GM19035 (cell line): ENCODE measurements at regions not wholly inside any gene's neighbourhood (a gene's known extent, or its start where the extent isn't known, plus 50 kb on each side); places are given as distances from the start of the nearest gene placed in this dataset.
"Not testable (repeated sequence)": the region's sequence is repeated elsewhere in the genome, so short reads cannot be mapped to it uniquely, and the experiment has no call there.

Source experiments
- ATAC-seq: cut with Tn5 transposase; IDR thresholded peaks from one replicate; pipeline ENCODE4 v1.9.1; 2021; ENCODE audit not compliant: unreplicated experiment

- no peak for ATAC-seq
Measured at GRCh38 chr6:139887275-139887674, 512.8 kb upstream of the CITED2 start.

- no peak for ATAC-seq
Measured at GRCh38 chr6:139886396-139886795, 511.9 kb upstream of the CITED2 start.

DNA sequence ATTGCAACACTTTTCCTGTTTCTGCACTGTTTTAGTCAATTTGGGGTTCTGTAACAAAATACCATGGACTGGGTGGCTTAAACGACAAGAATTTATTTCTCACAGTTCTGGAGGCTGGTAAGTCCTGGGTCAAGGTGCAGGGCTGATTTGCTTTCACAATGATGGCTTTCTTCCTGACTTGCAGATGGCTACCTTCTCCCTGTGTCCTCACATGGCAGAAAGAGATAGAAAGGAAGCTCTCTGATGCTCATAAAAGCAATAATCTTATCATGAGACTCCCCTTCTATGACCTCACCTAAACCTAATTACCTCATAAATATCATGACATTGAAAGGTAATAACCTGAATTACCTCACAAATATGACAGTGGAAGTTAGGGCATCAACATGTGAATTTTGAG, 511.5 kb upstream of the CITED2 start:
- no peak for ATAC-seq

DNA sequence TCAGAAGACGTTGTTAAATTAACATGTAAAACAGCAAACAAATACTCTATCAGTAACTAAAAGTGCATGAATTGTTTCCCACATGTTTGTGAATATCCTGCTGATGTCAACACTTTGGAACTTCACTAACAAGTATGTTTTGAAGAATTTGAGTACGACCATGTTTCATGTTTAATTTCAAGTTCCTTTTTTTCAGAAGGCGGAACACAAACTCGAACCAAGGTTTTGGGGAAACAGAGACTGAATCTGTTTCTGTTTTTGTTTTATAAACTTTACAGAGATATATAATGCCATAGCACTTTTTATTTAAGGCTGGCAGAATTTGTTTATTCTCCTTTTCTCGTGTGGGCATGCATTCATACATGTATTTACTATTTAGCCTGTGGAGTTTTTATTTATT, 509.3 kb upstream of the CITED2 start:
- no peak for ATAC-seq

DNA sequence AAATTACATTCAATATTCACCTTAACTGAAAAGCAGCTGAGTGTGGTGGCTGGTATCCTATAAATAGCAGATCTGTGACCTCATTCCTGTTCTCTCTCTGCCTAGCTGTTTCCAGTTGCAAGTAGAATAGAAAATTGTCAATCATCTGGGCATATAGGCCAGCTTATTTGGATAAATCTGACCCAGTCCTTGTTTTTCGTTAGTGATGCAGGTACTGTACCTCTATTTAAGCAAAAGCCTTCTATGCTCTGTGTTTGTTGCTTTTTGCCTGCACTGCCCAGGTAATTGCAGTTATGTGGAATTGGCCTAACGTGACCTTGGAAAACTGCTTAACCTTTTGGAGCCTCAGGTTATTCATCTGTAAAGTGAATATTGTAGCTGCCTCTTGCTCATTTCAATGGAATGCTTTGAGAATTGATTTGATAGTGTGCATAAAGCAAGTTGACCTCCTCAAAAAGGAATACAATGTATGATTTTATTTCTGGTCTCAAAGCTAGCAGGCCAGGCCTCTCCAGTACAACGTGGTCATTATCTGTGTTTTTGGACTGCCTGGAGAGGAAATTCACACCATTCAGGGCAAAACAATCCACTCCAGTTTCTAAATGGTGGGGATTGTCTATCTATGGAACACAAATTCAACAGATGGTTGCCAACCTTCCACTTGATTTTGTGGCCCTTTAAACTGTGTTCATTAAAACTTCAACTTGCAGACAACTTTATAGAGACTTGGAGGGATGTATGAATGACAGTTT, 508.7 kb upstream of the CITED2 start:
- no peak for ATAC-seq

- ATAC-seq = no peak
Measured at GRCh38 chr6:139882234-139882633, 507.8 kb upstream of the CITED2 start.

DNA sequence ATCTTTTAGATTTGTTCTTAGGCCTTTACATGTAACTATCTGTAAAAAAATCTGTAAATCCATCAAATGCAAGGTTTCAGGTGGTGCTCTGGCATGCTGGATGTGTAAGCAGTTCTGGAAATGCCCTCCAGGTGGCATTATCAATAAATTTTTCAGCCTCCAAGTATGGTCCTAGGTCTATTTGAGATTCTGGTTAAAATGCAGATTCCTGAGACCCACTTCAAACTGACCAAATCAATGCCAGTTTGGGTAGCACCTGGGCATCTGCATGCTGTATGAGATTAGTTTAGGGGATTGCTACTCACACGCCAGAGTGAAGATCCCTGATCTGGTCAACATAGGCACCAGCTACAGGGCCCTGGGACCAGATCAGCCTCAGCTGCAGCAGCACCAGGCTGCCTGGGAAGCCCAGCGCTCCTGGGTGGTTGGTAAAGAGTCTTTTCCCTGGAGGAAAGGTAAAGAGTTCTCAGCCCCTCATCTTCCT, 507.3 kb upstream of the CITED2 start:
- ATAC-seq = peak; percentile 80

GRCh38 chr6:139881236-139881635, 506.8 kb upstream of the CITED2 start:
- no peak for ATAC-seq

DNA sequence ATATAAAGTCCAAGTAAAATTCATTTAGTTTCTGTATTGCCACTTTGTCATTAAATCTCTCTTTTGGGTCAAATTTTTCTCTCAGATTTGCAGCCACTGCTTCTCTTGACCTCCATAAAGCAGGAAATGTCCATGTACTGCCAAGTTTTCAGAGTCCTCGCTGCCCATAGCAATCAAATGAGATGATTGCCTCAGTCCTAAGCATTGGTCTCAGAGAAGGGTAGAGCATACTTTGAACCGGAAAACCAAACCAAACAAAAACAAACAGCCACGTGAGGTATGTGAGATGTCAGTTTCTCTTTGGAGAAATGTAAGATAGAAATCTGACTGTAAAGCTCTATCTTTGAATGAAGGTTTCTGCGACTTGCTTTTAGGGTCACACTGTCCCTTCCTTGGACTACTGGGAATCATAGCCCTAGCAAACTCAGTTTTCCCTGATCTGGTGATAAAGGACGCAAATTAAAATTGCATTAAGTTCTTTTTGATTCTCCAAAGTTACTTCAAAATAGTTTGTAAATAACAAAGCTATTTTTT, 505.4 kb upstream of the CITED2 start:
- no peak for ATAC-seq

- ATAC-seq = not testable (repeated sequence)
Measured at GRCh38 chr6:139879241-139879640, 504.8 kb upstream of the CITED2 start.

DNA sequence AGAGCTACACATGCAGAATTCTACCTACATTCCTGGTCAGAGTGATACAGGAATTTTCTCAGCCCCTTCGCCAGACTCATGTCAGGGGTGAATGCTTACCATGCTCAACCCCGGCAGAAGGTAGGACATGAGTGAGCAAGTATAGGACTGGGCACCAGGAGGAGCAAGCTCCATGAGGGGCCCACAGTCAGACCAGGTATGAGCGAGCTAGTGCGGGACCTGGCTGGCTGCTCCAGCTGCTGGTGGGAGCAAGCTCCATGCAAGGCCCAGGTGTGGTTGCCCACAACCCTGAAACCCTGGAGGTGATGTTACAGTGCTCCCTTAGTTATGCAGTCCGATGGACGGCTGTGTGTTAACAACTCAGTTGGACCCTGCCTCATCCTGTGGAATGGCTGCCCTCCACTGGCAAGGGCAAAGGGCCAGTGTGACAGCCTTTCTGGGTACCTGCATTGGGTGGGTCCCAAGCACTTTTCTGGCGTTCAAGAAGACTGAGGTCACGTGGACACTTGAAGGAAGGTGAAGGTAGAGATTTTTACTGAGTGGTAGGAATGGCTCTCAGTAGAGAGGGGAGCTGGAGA, 503.5 kb upstream of the CITED2 start:
- no peak for ATAC-seq

DNA sequence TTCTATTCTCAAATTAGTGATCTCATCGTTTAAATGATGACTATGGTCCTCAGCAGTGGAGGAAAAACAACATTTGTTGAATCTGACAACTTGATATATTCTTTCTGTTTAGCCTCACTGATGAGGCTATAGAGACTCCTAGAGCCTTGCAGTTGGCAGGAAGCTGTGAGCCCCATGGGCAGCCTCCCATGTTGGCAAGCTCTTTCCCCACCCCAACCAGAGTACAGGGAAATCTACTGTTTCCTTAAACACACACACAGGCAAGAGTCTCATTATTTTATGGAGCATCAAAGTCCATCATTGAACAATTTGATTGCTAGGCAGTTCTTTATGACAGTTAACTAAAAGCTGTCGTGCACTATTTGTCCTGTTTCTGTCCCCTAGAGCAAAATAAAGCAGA, 498.2 kb upstream of the CITED2 start:
- no peak for ATAC-seq

DNA sequence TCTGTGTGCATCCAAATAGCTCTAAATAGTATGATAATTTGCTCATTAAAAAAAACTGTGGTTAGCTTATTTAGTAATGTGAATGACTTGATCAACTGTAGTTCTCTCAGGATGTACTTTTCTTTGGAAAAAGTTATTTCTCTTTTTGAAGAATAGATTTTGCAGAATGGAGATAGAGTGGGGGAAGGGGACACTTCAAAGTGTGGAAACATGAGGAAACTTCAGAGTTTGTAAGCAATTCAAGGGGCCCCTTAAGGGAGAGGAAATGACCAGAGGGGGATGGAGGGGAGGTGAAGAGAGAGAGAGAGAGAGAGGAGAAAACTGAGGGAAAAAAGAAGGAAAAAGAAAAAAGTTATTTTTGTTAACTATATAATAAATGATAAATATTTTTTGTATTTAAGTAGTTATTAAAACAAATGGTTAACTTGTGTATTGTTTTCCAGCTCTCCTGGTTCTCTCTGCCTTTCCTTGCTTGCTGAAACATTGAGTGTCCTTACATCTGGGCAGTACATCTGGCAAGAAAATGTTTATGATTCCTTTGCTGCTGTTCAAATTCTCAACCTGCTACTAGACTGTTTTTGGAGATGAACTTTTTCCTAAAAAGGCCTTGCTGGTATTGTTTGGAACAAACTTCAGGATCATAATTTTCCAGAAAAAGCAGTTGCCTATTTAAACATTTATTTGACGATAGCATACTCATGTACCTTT, 497.5 kb upstream of the CITED2 start:
- no peak for ATAC-seq

DNA sequence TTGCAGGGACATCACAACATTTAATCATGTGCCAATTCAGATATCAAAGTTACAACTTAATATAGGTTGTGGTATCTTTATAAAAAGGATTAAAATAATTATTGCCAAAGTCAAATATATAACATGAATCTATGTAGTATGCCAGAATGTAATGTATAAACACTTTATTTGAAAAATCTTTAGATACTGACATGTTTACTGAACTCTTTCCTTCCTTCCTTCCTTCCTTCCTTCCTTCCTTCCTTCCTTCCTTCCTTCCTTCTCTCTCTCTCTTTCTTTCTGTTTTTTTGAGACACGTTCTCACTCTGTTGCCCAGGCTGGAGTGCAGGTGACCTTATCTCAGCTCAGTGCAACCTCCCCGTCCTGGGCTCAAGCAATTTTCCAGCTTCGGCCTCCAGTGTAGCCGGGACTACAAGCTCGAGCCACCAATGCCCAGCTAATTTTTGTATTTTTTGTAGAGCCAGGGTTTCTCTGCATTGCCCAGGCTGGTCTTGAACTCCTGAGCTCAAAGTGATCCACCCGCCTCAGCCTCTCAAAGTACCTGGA, 496.8 kb upstream of the CITED2 start:
- ATAC-seq = no peak

- no peak for ATAC-seq
Measured at GRCh38 chr6:139868576-139868975, 494.1 kb upstream of the CITED2 start.

- no peak for ATAC-seq
Measured at GRCh38 chr6:139863964-139864363, 489.5 kb upstream of the CITED2 start.

- no peak for ATAC-seq
Measured at GRCh38 chr6:139863346-139863745, 488.9 kb upstream of the CITED2 start.

GRCh38 chr6:139862311-139862710, 487.9 kb upstream of the CITED2 start:
- no peak for ATAC-seq

DNA sequence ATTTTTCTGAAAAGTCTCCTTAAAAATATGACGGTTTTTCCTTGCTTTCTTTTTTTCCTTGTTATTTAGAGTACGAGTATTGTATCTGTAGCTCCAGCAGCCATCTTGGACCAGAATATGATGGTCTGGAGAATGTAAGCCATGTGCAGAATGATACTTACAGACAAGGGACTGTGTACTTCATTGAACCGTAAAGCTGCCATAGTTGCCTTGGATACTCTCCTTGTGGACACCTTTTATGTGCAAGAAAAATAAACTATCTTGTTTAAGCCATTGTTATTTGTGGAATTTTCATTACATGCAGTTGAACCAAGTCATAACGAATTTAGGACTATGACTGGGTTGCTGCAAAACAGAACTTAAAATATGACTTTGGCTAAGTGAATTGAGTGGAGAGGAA, 485.8 kb upstream of the CITED2 start:
- ATAC-seq = no peak

DNA sequence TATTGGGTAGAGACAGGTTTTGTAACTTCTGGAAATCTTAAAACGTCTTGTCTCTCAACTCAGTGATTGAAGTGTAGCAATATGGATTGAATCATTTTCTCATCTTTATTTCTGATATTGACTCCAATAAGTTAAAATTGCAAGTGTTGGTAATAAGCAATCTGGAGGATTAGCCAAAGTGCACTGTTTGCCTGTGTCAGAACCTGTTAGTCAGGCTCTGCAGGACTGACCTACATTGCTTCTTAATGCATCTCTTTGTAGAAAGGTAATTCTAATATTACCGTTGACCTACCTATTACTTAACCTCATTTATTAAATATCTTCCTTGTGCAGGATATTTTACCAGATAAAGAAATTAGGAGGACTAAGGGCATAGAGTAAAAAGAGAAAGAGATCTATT, 484.0 kb upstream of the CITED2 start:
- ATAC-seq = no peak

DNA sequence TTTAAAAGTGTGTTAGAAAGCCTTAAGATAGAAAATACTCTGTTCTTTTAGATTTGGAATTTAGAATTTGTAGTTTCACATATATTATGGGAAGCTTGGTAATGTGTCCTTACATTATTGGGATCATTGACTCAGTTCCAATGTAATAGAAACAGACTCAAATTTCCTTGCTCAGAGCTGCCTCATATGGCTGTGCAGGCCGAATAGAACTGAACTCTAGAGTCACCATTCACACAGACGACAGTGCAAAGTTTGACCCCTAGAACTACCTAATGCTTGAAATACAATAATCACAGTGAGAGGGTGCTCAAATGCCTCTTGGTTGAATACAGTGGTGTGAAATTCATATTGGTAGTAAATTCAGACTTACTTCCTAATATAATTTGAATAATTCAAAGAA, 482.7 kb upstream of the CITED2 start:
- ATAC-seq = no peak

GRCh38 chr6:139856562-139856961, 482.1 kb upstream of the CITED2 start:
- no peak for ATAC-seq
